T-helper 17 cell (primary cell): ENCODE measurements at regions not wholly inside any gene's neighbourhood (a gene's known extent, or its start where the extent isn't known, plus 50 kb on each side); places are given as distances from the start of the nearest gene placed in this dataset.
"Not testable (repeated sequence)": the region's sequence is repeated elsewhere in the genome, so short reads cannot be mapped to it uniquely, and the experiment has no call there.

Source experiments
- ATAC-seq: fragments of 150-1000 bp; cut with Tn5 transposase; 2 replicates; pipeline ENCODE4 v1.10.0; 2021; ENCODE audit warnings: mild to moderate bottlenecking, moderate library complexity
- DNase-seq, 3 donors: peaks; one replicate each; pipeline versions ENCODE4 v3.0.0 to v3.0.0-alpha.2; 2020 to 2021
- H3K9me3 ChIP-seq: one replicate; pipeline ENCODE4 v1.7.0; 2013; ENCODE audit warnings: low read length, mild to moderate bottlenecking; ENCODE audit not compliant: control insufficient read depth, poor library complexity, severe bottlenecking
- H3K27ac Mint-ChIP-seq: one replicate; pipeline ENCODE4 v1.8.0; 2022; ENCODE audit warnings: mild to moderate bottlenecking, moderate library complexity, mixed read lengths
- H3K27me3 Mint-ChIP-seq: one replicate; pipeline ENCODE4 v1.8.0; 2022; ENCODE audit warnings: mixed read lengths
- H3K36me3 Mint-ChIP-seq: one replicate; pipeline ENCODE4 v1.8.0; 2022; ENCODE audit warnings: low read depth, mixed read lengths
- H3K4me1 Mint-ChIP-seq: one replicate; pipeline ENCODE4 v1.8.0; 2022; ENCODE audit warnings: mild to moderate bottlenecking, mixed read lengths
- H3K4me3 Mint-ChIP-seq: one replicate; pipeline ENCODE4 v1.8.0; 2022; ENCODE audit warnings: mild to moderate bottlenecking, moderate library complexity, mixed read lengths

DNA sequence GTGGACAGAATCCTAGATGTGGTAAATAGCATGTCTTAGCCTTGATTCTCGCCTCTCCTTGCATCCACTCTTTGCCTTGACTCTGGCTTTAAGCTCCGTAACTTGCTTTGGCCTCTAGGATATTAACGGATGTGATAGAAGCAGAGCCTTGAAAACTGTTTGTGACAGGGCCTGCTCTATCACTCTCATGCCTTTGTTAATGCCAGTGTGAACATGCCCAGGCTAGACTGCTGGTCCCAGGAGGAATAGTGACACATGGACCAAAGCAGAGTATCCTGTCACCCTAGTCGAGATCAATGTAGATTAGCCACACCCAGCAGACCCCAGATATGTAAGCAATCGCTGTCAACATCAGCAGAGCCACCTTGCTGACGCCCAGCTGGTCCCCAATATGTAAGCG, 109.9 kb upstream of the C9orf72 start:
- Mint-ChIP-seq H3K27ac (no peak overlapping the region), H3K4me3 (no peak overlapping the region), H3K4me1 (no peaks in the 10 kb centered on the region), H3K36me3 (no peaks in the 10 kb centered on the region), H3K27me3 (peaks cover 39% of the 10 kb centered on the region)
- H3K9me3 ChIP-seq, result no peaks in the 10 kb centered on the region
- no peak for ATAC-seq
- no peak for DNase-seq

DNA sequence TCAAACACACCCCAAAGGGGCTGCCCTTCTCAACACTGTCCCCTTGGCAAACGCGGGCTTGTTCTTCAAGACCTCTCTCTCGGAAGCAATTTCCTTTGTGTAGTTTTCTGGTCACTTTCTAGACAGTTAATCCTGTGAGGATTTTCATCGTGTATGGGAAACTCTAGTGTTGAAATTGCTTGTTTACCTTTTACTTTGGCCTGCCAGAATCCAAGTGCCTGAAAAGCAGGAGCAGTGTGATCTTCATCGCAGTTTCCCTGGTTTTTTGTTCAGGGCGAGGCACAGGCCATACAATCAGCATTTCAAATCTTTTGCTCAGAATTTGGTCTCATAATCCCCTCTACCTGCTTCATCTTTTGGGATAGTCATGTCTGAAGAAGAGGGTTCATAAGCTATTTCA, 115.7 kb upstream of the C9orf72 start:
- no peaks in the 10 kb centered on the region for H3K9me3 ChIP-seq
- DNase-seq, result no peak
- Mint-ChIP-seq H3K27me3 (peaks cover 34% of the 10 kb centered on the region), H3K4me1 (no peaks in the 10 kb centered on the region), H3K27ac (no peak overlapping the region), H3K4me3 (no peak overlapping the region), H3K36me3 (no peaks in the 10 kb centered on the region)
- ATAC-seq, result no peak

DNA sequence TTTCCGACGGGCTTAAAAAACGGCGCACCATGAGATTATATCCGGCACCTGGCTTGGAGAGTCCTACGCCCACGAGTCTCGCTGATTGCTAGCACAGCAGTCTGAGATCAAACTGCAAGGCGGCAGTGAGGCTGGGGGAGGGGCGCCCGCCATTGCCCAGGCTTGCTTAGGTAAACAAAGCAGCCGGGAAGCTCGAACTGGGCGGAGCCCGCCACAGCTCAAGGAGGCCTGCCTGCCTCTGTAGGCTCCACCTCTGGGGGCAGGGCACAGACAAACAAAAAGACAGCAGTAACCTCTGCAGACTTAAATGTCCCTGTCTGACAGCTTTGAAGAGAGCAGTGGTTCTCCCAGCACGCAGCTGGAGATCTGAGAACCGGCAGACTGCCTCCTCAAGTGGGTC, 117.5 kb upstream of the C9orf72 start:
- not testable (repeated sequence) for DNase-seq, H3K4me3 Mint-ChIP-seq
- H3K27me3 Mint-ChIP-seq, result peaks cover 24% of the 10 kb centered on the region

DNA sequence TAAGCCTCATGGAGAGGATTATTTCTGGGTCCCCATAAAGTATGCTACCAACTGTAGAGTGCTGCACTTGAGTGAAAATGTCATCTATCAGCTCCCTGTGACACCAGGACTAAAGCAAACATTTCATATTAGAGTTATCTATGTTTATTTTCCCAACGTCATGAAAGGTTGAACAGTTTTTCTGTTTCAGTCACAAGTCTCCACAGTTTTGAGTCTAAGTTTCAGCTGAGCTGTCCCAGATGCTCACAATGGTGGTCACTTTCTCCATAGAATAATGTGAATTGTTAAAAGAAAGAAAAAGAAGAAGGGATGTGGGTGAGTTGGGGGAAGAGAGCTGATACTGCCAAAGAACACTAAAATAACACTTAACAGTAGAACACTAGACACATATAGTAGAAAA, 126.3 kb upstream of the C9orf72 start:
- H3K4me3 Mint-ChIP-seq, result no peak overlapping the region
- H3K9me3 ChIP-seq, result no peaks in the 10 kb centered on the region
- DNase-seq (no peak), ATAC-seq (no peak)
- no peaks in the 10 kb centered on the region for H3K36me3 Mint-ChIP-seq
- no peaks in the 10 kb centered on the region for H3K4me1 Mint-ChIP-seq
- no peak overlapping the region for H3K27ac Mint-ChIP-seq
- peaks cover 4% of the 10 kb centered on the region for H3K27me3 Mint-ChIP-seq

More for the DNA sequence above, 117.5 kb upstream of the C9orf72 start:
- H3K36me3 Mint-ChIP-seq, H3K9me3 ChIP-seq, H3K4me1 Mint-ChIP-seq, H3K27ac Mint-ChIP-seq, ATAC-seq: not testable (repeated sequence)

DNA sequence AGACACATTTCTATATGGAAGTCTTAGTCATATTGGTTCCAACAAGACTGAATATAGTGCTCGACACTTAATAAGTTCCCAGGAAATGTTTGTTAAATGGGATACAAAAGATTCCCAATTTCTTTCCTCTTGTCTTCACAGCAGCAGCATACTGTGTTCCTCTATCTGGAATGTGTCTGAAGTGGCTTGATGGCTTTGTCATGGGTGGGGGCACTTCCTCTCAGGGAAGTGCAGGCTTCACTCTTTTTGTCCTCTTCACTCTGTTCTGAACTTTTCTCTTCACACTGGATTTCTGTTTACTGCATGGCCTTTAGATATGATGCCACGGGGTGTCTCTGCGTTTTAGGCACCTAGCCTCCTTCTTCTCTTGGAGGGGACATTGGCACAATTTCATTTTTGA, 127.7 kb upstream of the C9orf72 start:
- DNase-seq, result no peak

DNA sequence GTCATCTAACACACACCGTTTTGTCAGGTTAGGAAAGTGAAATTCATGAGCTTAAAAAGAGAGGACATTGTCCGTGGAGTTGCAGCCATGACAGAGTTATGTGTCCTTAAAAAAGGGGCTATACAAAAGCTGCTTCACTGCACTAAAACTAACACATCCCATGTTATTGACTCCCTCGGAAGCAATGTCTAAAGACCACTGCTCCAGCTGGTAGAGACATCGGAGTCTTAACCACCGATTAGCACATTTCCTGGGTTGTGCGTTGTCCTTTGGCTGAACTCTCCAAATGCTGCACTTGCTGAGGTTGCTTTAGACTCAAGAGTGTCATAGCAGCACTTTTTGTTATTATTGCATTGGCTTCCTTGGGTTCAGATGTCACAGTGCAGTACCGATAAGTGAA, 128.3 kb upstream of the C9orf72 start:
- peaks cover 4% of the 10 kb centered on the region for H3K27me3 Mint-ChIP-seq
- no peak for ATAC-seq
- no peak overlapping the region for H3K4me3 Mint-ChIP-seq
- H3K9me3 ChIP-seq, result no peaks in the 10 kb centered on the region
- no peaks in the 10 kb centered on the region for H3K4me1 Mint-ChIP-seq
- no peaks in the 10 kb centered on the region for H3K36me3 Mint-ChIP-seq
- no peak overlapping the region for H3K27ac Mint-ChIP-seq
- no peak for DNase-seq

More for the DNA sequence above, 127.7 kb upstream of the C9orf72 start:
- Mint-ChIP-seq H3K4me1 (no peaks in the 10 kb centered on the region), H3K36me3 (no peaks in the 10 kb centered on the region), H3K4me3 (no peak overlapping the region), H3K27me3 (peaks cover 4% of the 10 kb centered on the region), H3K27ac (no peak overlapping the region)
- ATAC-seq, result no peak
- H3K9me3 ChIP-seq, result no peaks in the 10 kb centered on the region

DNA sequence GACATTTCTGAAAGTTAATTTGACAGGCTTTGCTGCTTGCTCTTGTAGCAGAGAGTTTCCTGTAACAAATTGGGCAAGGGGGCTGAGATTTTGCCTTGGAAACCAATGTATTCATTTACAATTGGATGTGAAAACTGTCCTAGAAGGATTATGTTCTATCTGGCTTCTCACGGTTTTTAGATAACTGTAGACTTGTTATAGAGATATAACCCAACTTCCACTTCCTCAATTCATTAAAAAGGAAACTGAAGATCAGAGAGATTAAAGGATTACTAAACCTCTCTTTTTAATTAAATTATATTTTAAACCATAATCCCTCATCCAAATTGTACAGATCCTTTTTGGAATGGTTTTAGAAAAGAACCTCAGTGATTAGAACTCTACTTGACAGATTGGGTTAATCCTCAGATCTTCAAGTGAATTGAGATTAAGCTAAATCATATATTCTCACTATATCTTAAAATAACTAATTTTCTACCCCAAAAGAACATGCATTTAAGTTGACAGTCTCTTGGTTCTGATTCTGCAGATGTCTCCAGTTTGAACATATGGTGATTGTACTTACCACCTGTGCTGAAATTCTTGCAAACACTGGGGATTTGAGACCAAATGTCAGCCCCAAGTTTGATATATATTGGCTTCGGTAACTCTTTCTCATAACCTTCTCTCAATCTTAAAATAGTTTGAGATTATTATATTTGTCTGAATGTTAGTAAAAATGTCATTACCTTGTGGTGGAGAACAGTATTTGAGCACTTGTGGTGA, 130.1 kb upstream of the C9orf72 start:
- Mint-ChIP-seq H3K36me3 (no peaks in the 10 kb centered on the region), H3K27ac (no peak overlapping the region), H3K4me3 (no peak overlapping the region), H3K4me1 (no peaks in the 10 kb centered on the region), H3K27me3 (peaks cover 10% of the 10 kb centered on the region)
- DNase-seq (no peak), ATAC-seq (no peak)
- H3K9me3 ChIP-seq, result no peaks in the 10 kb centered on the region

DNA sequence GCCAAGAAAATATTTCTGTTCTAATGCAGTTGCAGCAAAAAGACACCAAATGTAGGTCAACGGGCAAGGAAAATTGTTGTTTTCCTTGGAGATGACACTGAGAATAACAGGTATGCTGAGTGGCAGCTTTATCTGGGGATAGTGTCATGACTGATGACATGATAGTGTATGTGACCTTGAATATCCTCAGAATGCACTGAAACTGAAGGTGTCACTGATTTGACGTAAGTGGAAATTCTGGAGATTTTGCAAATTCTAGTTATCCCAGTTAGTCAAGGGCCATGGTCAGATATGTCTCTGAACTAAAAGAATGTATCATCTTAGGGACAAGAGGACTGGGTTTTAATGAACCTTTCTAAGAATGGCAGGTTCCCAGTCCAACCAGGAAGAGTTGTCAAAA, 138.0 kb upstream of the C9orf72 start:
- Mint-ChIP-seq H3K4me3 (no peak overlapping the region), H3K27me3 (peaks cover 28% of the 10 kb centered on the region), H3K27ac (no peak overlapping the region), H3K4me1 (no peaks in the 10 kb centered on the region), H3K36me3 (no peaks in the 10 kb centered on the region)
- DNase-seq (no peak), ATAC-seq (no peak)
- no peaks in the 10 kb centered on the region for H3K9me3 ChIP-seq

DNA sequence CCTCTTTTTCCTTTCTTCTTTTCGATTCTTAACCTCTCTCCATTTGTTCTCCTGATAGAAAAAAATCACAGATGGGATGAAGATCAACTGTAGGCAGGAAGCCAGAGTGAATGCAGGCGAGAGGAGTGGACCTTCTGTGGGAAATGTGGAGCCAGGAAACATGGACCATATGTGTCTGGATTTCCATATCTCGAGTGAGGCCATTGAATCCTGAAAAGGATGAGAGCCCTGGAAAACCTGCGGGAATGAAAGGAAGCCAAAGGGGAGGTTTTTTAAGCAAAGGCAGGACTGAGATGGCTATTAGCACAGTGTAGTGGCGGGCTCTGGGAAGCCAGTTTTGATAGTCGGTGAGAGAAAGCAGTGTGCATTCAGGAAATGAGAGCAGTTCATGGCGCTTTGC, 139.5 kb upstream of the C9orf72 start:
- no peaks in the 10 kb centered on the region for H3K9me3 ChIP-seq
- DNase-seq (no peak), ATAC-seq (no peak)
- H3K4me3 Mint-ChIP-seq, result no peak overlapping the region
- H3K36me3 Mint-ChIP-seq, result no peaks in the 10 kb centered on the region
- H3K4me1 Mint-ChIP-seq, result no peaks in the 10 kb centered on the region
- H3K27me3 Mint-ChIP-seq, result peaks cover 31% of the 10 kb centered on the region
- H3K27ac Mint-ChIP-seq, result no peak overlapping the region

- Mint-ChIP-seq H3K36me3 (no peaks in the 10 kb centered on the region), H3K4me3 (no peak overlapping the region), H3K27ac (no peak overlapping the region), H3K4me1 (no peaks in the 10 kb centered on the region), H3K27me3 (peaks cover 38% of the 10 kb centered on the region)
- ATAC-seq, result no peak
- no peak for DNase-seq
- H3K9me3 ChIP-seq, result no peaks in the 10 kb centered on the region
Observed at GRCh38 chr9:27714388-27714787, 141.1 kb upstream of the C9orf72 start.

- H3K9me3 ChIP-seq, result no peaks in the 10 kb centered on the region
- no peaks in the 10 kb centered on the region for H3K4me1 Mint-ChIP-seq
- no peaks in the 10 kb centered on the region for H3K36me3 Mint-ChIP-seq
- no peak overlapping the region for H3K27ac Mint-ChIP-seq
- H3K4me3 Mint-ChIP-seq, result no peak overlapping the region
- H3K27me3 Mint-ChIP-seq, result peaks cover 40% of the 10 kb centered on the region
- DNase-seq (no peak), ATAC-seq (no peak)
Observed at GRCh38 chr9:27715651-27716050, 142.4 kb upstream of the C9orf72 start.

DNA sequence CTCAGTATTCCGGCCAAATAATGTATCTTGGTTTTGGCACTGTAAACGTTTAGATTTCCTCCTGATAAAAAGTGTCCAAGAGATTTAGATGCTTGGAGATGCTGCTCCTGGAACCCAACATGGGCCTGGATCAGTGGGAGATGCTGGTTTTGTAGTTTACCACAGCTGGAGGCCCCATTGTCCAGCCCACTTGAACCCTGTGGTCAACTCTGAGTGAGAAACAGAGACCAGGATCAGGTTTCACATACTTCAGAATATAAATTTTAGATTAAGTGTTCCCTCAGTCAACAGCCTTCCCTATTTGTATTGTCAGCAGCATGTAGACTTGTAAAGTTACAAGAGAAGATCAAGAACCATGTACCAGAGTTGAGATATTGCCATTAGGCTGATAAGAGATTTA, 144.7 kb upstream of the C9orf72 start:
- no peak overlapping the region for H3K4me3 Mint-ChIP-seq
- H3K36me3 Mint-ChIP-seq, result no peaks in the 10 kb centered on the region
- H3K4me1 Mint-ChIP-seq, result no peaks in the 10 kb centered on the region
- peaks cover 52% of the 10 kb centered on the region for H3K27me3 Mint-ChIP-seq
- no peaks in the 10 kb centered on the region for H3K9me3 ChIP-seq
- no peak overlapping the region for H3K27ac Mint-ChIP-seq
- DNase-seq (no peak), ATAC-seq (no peak)

GRCh38 chr9:27719711-27720110, 146.4 kb upstream of the C9orf72 start:
- no peaks in the 10 kb centered on the region for H3K4me1 Mint-ChIP-seq

GRCh38 chr9:27722866-27723265, 149.6 kb upstream of the C9orf72 start:
- Mint-ChIP-seq H3K27me3 (peaks cover 37% of the 10 kb centered on the region), H3K27ac (no peak overlapping the region), H3K4me1 (peaks cover 5% of the 10 kb centered on the region), H3K36me3 (no peaks in the 10 kb centered on the region), H3K4me3 (no peak overlapping the region)
- no peaks in the 10 kb centered on the region for H3K9me3 ChIP-seq
- ATAC-seq, result no peak
- DNase-seq, result no peak

More at GRCh38 chr9:27719711-27720110, 146.4 kb upstream of the C9orf72 start:
- no peaks in the 10 kb centered on the region for H3K9me3 ChIP-seq
- DNase-seq, result no peak
- Mint-ChIP-seq H3K4me3 (no peak overlapping the region), H3K36me3 (no peaks in the 10 kb centered on the region), H3K27ac (no peak overlapping the region), H3K27me3 (peaks cover 54% of the 10 kb centered on the region)
- no peak for ATAC-seq
